A549 (cell line): ENCODE measurements at regions not wholly inside any gene's neighbourhood (a gene's known extent, or its start where the extent isn't known, plus 50 kb on each side); places are given as distances from the start of the nearest gene placed in this dataset.

ENCODE experiments used
- ATAC-seq, 2 experiments: fragments of 200-7000 bp in 1 of 2; fragments of >200 bp in 1 of 2; cut with Nextera tagmentation in 1 of 2; cut with Tn5 transposase in 1 of 2; 3 replicates each; pipeline versions ENCODE4 v1.8.0 to v1.9.1; 2018 to 2020; ENCODE audit warnings: mild to moderate bottlenecking in 1 of 2, moderate library complexity in 1 of 2
- CTCF ChIA-PET: fragments of 300-600 bp; sonication (Branson Sonifier 250); formaldehyde crosslinking; extraction: SDS; loops from one replicate; lab custom pipeline; 2021; ENCODE audit warnings: antibody characterized with exemption, inconsistent platforms; lab: Yijun Ruan, JAX
- POLR2A ChIA-PET: fragments of 350-600 bp; formaldehyde crosslinking; extraction: SDS; loops from one replicate; lab custom pipeline; 2021; ENCODE audit warnings: antibody characterized with exemption, inconsistent platforms; lab: Yijun Ruan, JAX
- DNase-seq, 2 experiments: peaks; one replicate each; pipeline versions ENCODE4 v3.0.0 to v3.0.0-alpha.2; 2011 to 2016; ENCODE audit warnings: low read depth in 1 of 2, low spot score in 1 of 2
- FAIRE-seq: peaks from 2 replicates; lab custom pipeline; 2011; peaks lifted over from hg19 to GRCh38; lab: Jason Lieb, UNC
- H3K27ac ChIP-seq, 2 experiments: fragments of >200 bp; sonication (Bioruptor Twin); formaldehyde crosslinking; 3 replicates each; pipeline ENCODE4 v1.5.1; 2016 to 2017
- H3K4me1 ChIP-seq: fragments of >200 bp; sonication (Bioruptor Twin); formaldehyde crosslinking; 3 replicates; pipeline ENCODE4 v1.6.1; 2016
- H3K4me2 ChIP-seq: fragments of >200 bp; sonication (Bioruptor Twin); formaldehyde crosslinking; 3 replicates; pipeline ENCODE4 v1.6.1; 2016
- H3K4me3 ChIP-seq: fragments of >200 bp; sonication (Bioruptor Twin); formaldehyde crosslinking; 3 replicates; pipeline ENCODE4 v1.5.1; 2016
- H3K9me3 ChIP-seq: fragments of >200 bp; sonication (Bioruptor Twin); formaldehyde crosslinking; 3 replicates; pipeline ENCODE4 v1.6.1; 2016
- ATOH8 ChIP-seq: fragments of 250-450 bp; sonication (Bioruptor Pico); IDR thresholded peaks from 2 replicates; pipeline ENCODE4 v1.5.0; 2020; ENCODE audit warnings: low read depth, mild to moderate bottlenecking, moderate library complexity
- BHLHE40 ChIP-seq: IDR thresholded peaks from 2 replicates; pipeline ENCODE4 v1.6.1; 2012; ENCODE audit warnings: low read depth, low read length, inconsistent platforms
- CBX2 ChIP-seq: fragments of 200-600 bp; sonication (generic); IDR thresholded peaks from 2 replicates; pipeline ENCODE4 v1.6.1; 2016; ENCODE audit warnings: low read depth, mild to moderate bottlenecking, borderline replicate concordance
- CBX8 ChIP-seq: fragments of 200-600 bp; sonication (generic); IDR thresholded peaks from 2 replicates; pipeline ENCODE4 v1.6.1; 2016
- CEBPB ChIP-seq, 2 experiments: fragments of >200 bp in 1 of 2; sonication (Bioruptor Twin) in 1 of 2; formaldehyde crosslinking in 1 of 2; IDR thresholded peaks; 2 replicates each; pipeline ENCODE4 v1.6.1; 2012 to 2016
- CHD2 ChIP-seq: fragments of 150-350 bp; IDR thresholded peaks from 2 replicates; pipeline ENCODE4 v1.6.1; 2014; ENCODE audit warnings: low read length; ENCODE audit not compliant: partially characterized antibody
- CHD4 ChIP-seq: fragments of 200-600 bp; sonication (generic); IDR thresholded peaks from 2 replicates; pipeline ENCODE4 v1.6.1; 2016; ENCODE audit warnings: antibody characterized with exemption, mild to moderate bottlenecking, borderline replicate concordance
- E2F6 ChIP-seq: IDR thresholded peaks from 2 replicates; pipeline ENCODE4 v1.6.1; 2012; ENCODE audit warnings: low read depth, borderline replicate concordance
- EHMT2 ChIP-seq: fragments of 200-600 bp; sonication (generic); IDR thresholded peaks from 2 replicates; pipeline ENCODE4 v1.6.1; 2016; ENCODE audit warnings: antibody characterized with exemption, low read depth, mild to moderate bottlenecking, moderate library complexity
- GATA3 ChIP-seq: IDR thresholded peaks from 2 replicates; pipeline ENCODE4 v1.6.1; 2012; ENCODE audit warnings: borderline replicate concordance
- HDAC2 ChIP-seq: fragments of 200-600 bp; sonication (generic); IDR thresholded peaks from 2 replicates; pipeline ENCODE4 v1.6.1; 2016
- HES2 ChIP-seq: fragments of >200 bp; sonication (Bioruptor Twin); formaldehyde crosslinking; IDR thresholded peaks from 2 replicates; pipeline ENCODE4 v1.6.1; 2016
- HEYL ChIP-seq: fragments of 250-450 bp; sonication (Bioruptor Pico); IDR thresholded peaks from 2 replicates; pipeline ENCODE4 v1.8.0; 2021; ENCODE audit warnings: mild to moderate bottlenecking, moderate library complexity
- HMGXB4 ChIP-seq: fragments of 250-450 bp; sonication (Bioruptor Pico); IDR thresholded peaks from 2 replicates; pipeline ENCODE4 v1.5.0; 2021; ENCODE audit warnings: mild to moderate bottlenecking, moderate library complexity, borderline replicate concordance
- KDM1A ChIP-seq: fragments of 200-600 bp; sonication (generic); IDR thresholded peaks from 2 replicates; pipeline ENCODE4 v1.6.1; 2016; ENCODE audit warnings: low read depth, mild to moderate bottlenecking
- KDM5A ChIP-seq: fragments of 200-600 bp; sonication (generic); IDR thresholded peaks from 2 replicates; pipeline ENCODE4 v1.6.1; 2016; ENCODE audit warnings: antibody characterized with exemption, mild to moderate bottlenecking
- MAFK ChIP-seq: fragments of 450-650 bp; IDR thresholded peaks from 2 replicates; pipeline ENCODE4 v1.6.1; 2014; ENCODE audit not compliant: partially characterized antibody
- NR3C1 ChIP-seq: fragments of >200 bp; sonication (Bioruptor Twin); formaldehyde crosslinking; IDR thresholded peaks from 3 replicates; pipeline ENCODE4 v1.6.1; 2017
- PBX3 ChIP-seq: IDR thresholded peaks from 2 replicates; pipeline ENCODE4 v1.6.1; 2012
- PHF8 ChIP-seq: fragments of 200-600 bp; sonication (generic); IDR thresholded peaks from 2 replicates; pipeline ENCODE4 v1.6.1; 2016; ENCODE audit warnings: low read depth, mild to moderate bottlenecking, antibody characterized with exemption, moderate library complexity, borderline replicate concordance
- POLR2A ChIP-seq: IDR thresholded peaks from 2 replicates; pipeline ENCODE4 v1.6.1; 2012; ENCODE audit warnings: mild to moderate bottlenecking, low read length
- POLR2AphosphoS2 ChIP-seq: conservative IDR thresholded peaks from 2 replicates; pipeline ENCODE4 v1.6.1; 2012; ENCODE audit warnings: low read length, improper control_type of control experiment, inconsistent platforms
- RAD21 ChIP-seq, 2 experiments: fragments of >200 bp in 1 of 2; sonication (Bioruptor Twin) in 1 of 2; formaldehyde crosslinking in 1 of 2; IDR thresholded peaks in 1 of 2; conservative IDR thresholded peaks in 1 of 2; 2 replicates in 1 of 2; 3 replicates in 1 of 2; pipeline ENCODE4 v1.6.1; 2012 to 2018; ENCODE audit warnings: inconsistent platforms in 1 of 2
- RARB ChIP-seq: fragments of 250-450 bp; sonication (Bioruptor Pico); IDR thresholded peaks from 2 replicates; pipeline ENCODE4 v1.8.0; 2021; ENCODE audit warnings: mild to moderate bottlenecking, moderate library complexity
- RCOR1 ChIP-seq: fragments of 150-350 bp; IDR thresholded peaks from 2 replicates; pipeline ENCODE4 v1.6.1; 2014; ENCODE audit warnings: antibody characterized with exemption, low read length, low read depth
- TFCP2L1 ChIP-seq: fragments of 250-450 bp; sonication (Bioruptor Pico); IDR thresholded peaks from 2 replicates; pipeline ENCODE4 v1.5.0; 2021; ENCODE audit warnings: mild to moderate bottlenecking
- TP53 ChIP-seq: fragments of 250-450 bp; sonication (Bioruptor Pico); IDR thresholded peaks from 2 replicates; pipeline ENCODE4 v1.5.0; 2021; ENCODE audit warnings: mild to moderate bottlenecking, moderate library complexity
- USF2 ChIP-seq: fragments of 450-650 bp; IDR thresholded peaks from 2 replicates; pipeline ENCODE4 v1.6.1; 2014; ENCODE audit warnings: antibody characterized with exemption
- ZNF302 ChIP-seq: fragments of 250-450 bp; sonication (Bioruptor Pico); IDR thresholded peaks from 2 replicates; pipeline ENCODE4 v1.9.0; 2021; ENCODE audit warnings: inconsistent platforms, mild to moderate bottlenecking, moderate library complexity
- WGBS: methylation state at CpG from one replicate; pipeline ENCODE4 v1.1.6; 2017; ENCODE audit errors: missing lambda C conversion rate; 5-methylcytosine and 5-hydroxymethylcytosine counted together

- FAIRE-seq (no peak), DNase-seq (no peak), ATAC-seq (no peak)
- no peak overlapping the region for H3K4me3 ChIP-seq
- no peaks in the 10 kb centered on the region for H3K9me3 ChIP-seq
- no peak for TF ChIP-seq PHF8
- TF ChIP-seq E2F6: no peak
- no peak for TF ChIP-seq CBX2
- no peak for TF ChIP-seq POLR2AphosphoS2
- TF ChIP-seq KDM5A: no peak
- no peak for TF ChIP-seq HES2
- TF ChIP-seq NR3C1: no peak
- no peak for TF ChIP-seq HDAC2
- WGBS: 64% methylated on average over 4 of the region's 4 CpGs
- ChIA-PET POLR2A (no interaction called here), CTCF (no interaction called here)
- H3K27ac ChIP-seq: no peak overlapping the region
- H3K4me1 ChIP-seq: peaks cover 19% of the 10 kb centered on the region
- H3K4me2 ChIP-seq: no peak overlapping the region
Observed at GRCh38 chr3:177576746-177577145, 379.5 kb upstream of the TBL1XR1 start.

GRCh38 chr3:177578488-177578887 is 381.2 kb upstream of the TBL1XR1 start:
- H3K4me3 ChIP-seq: no peak overlapping the region
- POLR2A ChIA-PET: no interaction called here
- CTCF ChIA-PET: no interaction called here
- DNase-seq (no peak), ATAC-seq (no peak), FAIRE-seq (no peak)
- peaks cover 18% of the 10 kb centered on the region for H3K4me1 ChIP-seq
- H3K27ac ChIP-seq: no peak overlapping the region
- no peak overlapping the region for H3K4me2 ChIP-seq
- WGBS: 82% methylated on average over 6 of the region's 6 CpGs
- no peaks in the 10 kb centered on the region for H3K9me3 ChIP-seq
- TF ChIP-seq RAD21 (conservative IDR thresholded peaks at IDR 0.05 in 1 of 2, IDR thresholded peaks at IDR 0.05 in 1 of 2) (no peak), USF2 (no peak), RCOR1 (no peak), EHMT2 (no peak)

- Histone ChIP-seq H3K27ac (no peak overlapping the region), H3K4me3 (no peak overlapping the region), H3K4me2 (no peak overlapping the region), H3K4me1 (peaks cover 9% of the 10 kb centered on the region), H3K9me3 (no peaks in the 10 kb centered on the region)
- ChIA-PET POLR2A (no interaction called here), CTCF (interaction anchor here (0.6 kb wide), 2 partner anchors 41 to 701 kb away, joined by 3 to 5 read pairs; no protein-coding TSS in a partner anchor)
- 97% methylated on average over 4 of the region's 4 CpGs for WGBS
- FAIRE-seq (no peak), ATAC-seq (no peak), DNase-seq (no peak)
- no peak for TF ChIP-seq HEYL (CRISPR knock-in tag)
- no peak for TF ChIP-seq RAD21 (conservative IDR thresholded peaks at IDR 0.05 in 1 of 2, IDR thresholded peaks at IDR 0.05 in 1 of 2)
- no peak for TF ChIP-seq GATA3
- no peak for TF ChIP-seq CEBPB (IDR thresholded peaks at IDR 0.05)
- no peak for TF ChIP-seq RARB
- no peak for TF ChIP-seq KDM1A
- TF ChIP-seq POLR2AphosphoS2: no peak
- no peak for TF ChIP-seq TFCP2L1 (CRISPR knock-in tag)
- TF ChIP-seq TP53 (CRISPR knock-in tag): no peak
- TF ChIP-seq CHD2: no peak
- no peak for TF ChIP-seq KDM5A
- no peak for TF ChIP-seq BHLHE40
- no peak for TF ChIP-seq CHD4
- no peak for TF ChIP-seq POLR2A
- TF ChIP-seq PBX3: no peak
- no peak for TF ChIP-seq ATOH8 (CRISPR knock-in tag)
- TF ChIP-seq HMGXB4 (CRISPR knock-in tag): no peak
- no peak for TF ChIP-seq CBX8
- no peak for TF ChIP-seq MAFK
- TF ChIP-seq ZNF302 (CRISPR knock-in tag): no peak
Observed at GRCh38 chr3:177579419-177579818, 382.1 kb upstream of the TBL1XR1 start.
